ENCODE measurements at regions not wholly inside any gene's neighbourhood (a gene's known extent, or its start where the extent isn't known, plus 50 kb on each side); places are given as distances from the start of the nearest gene placed in this dataset.

DNA sequence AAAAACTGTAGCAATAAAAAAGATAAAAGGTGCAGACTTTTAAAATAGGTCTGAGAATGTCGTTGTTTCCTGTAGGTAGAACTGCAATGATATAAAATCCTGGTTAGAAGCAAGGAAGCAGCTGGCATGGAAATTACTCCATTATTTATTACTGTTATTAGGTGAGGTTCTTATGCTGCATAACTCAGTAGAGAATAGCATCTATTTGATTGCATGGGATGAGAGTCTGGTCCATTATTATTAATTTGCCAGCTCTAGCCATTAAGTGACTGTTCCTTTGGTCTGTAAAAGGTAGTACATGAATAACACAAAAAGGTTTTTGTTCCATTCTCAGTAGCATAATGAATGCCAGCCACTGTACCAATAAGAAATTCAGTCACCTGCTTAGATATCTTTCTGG, 358.6 kb downstream of the RBM43 start:
- no peak for DNase-seq (ENCODE audit: low spot score)

DNA sequence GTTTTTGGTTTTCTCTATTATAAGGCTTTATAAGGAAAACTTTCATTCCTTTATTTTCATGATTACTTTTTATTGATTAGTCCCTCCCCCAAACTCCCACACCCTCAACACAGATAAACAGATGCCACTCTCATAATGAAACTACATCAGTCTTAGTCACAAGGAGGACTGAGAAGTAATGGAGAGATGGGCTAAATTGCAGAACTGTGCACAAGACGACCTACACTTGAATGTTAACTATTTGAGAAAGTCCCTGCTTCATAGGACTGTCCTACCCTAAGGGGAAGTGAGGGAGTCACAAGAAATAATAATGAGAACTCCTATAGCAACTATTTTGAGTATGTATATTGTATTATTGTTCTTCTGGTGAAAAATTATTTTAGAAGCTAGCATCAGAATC, 360.8 kb downstream of the RBM43 start:
- DNase-seq (ENCODE audit: low spot score) = no peak

DNA sequence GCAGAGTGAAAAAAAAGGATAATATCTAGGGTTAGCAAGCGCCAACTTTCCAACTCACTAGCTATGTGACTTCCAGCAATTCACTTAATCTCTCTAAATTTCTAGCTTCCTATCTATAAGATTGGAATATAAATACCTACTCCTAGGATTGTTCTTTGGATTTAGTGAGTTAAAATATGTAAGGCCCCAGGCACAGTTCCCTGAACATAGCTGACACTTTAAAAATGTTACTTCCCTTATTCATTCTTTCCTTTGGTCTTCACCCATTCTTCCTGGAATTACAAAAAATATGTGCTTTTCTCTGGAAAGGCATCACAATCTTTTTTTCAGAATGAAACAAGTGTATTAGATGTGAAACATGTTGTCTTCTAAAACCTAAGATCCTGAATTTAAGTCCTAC, 365.7 kb downstream of the RBM43 start:
- no peak for DNase-seq (ENCODE audit: low spot score)

DNA sequence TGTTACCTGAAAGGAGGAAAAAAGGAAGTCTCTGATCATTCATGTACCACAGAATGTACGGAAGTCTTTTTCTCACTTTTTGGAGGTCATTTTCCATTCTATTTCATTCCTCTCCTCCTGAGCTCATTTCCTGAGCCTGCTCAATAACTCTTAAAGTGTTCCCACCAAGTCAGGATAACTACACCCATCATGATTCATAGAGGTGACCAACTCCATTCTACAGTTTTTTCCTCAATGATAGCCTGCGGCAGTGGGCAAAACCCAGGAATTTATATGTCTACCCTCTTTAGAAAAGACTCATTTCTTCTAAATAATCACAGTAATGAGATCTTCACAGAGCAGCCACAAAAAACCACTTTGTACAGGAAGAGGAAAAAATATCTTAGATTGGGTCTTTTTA, 372.5 kb downstream of the RBM43 start:
- DNase-seq (ENCODE audit: low spot score) = no peak

DNA sequence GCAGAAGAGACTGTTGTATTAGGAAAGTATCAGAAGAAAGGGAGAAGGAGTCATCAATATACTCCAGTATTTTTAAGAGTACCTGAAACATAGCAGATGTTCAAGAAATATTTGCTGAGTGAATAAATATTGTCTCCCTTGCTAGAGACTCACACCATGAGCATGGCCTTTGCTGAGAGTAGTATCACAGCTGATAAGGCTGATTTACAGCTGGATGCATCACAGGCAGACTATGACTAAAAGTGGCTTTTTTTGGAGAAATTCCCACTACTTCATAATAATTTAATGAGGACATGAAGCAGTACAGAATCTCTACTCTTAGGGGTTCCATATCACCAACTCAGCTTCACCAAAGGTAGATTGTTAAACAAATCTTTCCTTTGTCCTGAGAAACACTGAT, 373.3 kb downstream of the RBM43 start:
- no peak for DNase-seq (ENCODE audit: low spot score)

DNA sequence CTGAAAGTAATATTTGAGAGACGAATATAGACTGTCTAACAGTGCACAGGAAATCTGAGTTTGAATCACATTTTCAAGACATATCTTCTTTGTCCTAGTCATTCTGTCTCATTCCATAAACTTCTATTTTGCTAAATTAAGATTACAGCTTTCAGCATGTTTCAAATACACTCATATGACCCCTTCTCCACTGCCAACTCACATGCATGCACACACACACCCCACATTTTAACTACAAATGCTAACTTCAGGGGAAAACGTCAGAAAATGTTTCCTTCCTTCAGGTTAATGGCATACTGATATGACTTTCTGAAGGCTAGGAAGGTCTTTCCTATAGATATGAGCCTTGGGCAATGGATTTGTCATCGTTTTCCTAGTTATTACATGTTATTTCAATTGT, 373.7 kb downstream of the RBM43 start:
- DNase-seq (ENCODE audit: low spot score) = no peak

DNA sequence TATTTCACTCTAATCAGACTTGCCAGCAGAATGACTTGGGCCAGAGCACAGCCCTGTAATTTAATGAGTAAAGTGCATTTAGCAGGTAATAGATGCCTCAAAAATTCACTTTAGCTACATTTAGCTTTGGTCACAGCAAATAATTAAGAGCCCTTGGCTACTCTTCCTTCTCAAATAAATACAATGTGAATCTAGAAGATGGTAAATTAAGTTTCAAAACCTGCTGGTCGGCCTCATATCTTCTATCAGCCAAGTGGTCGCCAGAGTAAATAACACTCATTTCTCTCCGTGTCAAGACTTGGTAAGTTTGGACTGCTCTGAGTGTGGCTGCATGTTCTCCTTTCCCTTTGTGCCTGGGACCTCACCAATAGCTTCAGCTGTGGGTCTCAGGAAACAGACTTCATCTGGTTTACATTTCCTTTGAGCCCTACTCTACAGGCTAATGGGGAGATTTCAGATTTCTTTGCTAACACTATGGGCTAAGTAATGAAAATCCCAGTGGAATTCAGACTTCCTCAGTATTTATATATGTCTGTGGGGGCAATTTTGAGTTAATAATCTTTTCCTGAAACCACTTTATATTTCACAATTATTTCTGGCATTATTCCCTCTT, 375.8 kb downstream of the RBM43 start:
- no peak for DNase-seq (ENCODE audit: low spot score)

DNA sequence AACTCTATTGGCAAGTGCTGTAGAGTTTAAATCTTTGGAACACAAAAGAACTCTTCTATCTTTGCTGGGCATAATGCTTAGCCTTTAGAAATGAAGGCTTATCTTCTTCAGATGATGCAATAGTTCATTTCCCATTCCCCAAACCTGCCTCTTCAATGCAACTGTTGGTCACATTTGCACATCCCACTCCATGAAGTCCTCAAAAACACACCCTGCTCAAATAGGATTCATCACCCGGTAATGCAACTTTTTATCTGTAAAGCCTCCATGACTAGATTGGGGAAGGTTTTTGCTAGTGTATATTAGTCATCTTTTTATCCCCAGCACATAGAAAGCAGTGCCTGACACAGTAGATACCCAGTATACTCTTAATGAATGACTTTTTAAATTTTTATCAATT, 376.4 kb downstream of the RBM43 start:
- DNase-seq (ENCODE audit: low spot score) = no peak

DNA sequence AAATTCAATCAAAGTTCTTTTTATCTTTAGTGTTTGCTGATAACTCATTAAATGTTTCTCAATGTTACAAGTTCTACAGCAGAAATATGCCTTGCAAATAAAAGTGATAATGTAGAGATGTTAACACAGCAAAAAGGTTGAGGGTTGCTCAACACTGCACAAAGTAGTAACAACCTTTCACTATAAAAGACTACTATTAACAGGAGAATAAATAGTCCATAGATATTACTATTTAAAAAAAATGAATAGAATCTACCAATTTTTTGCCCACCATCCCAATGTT, 378.1 kb downstream of the RBM43 start:
- DNase-seq (ENCODE audit: low spot score) = no peak

DNA sequence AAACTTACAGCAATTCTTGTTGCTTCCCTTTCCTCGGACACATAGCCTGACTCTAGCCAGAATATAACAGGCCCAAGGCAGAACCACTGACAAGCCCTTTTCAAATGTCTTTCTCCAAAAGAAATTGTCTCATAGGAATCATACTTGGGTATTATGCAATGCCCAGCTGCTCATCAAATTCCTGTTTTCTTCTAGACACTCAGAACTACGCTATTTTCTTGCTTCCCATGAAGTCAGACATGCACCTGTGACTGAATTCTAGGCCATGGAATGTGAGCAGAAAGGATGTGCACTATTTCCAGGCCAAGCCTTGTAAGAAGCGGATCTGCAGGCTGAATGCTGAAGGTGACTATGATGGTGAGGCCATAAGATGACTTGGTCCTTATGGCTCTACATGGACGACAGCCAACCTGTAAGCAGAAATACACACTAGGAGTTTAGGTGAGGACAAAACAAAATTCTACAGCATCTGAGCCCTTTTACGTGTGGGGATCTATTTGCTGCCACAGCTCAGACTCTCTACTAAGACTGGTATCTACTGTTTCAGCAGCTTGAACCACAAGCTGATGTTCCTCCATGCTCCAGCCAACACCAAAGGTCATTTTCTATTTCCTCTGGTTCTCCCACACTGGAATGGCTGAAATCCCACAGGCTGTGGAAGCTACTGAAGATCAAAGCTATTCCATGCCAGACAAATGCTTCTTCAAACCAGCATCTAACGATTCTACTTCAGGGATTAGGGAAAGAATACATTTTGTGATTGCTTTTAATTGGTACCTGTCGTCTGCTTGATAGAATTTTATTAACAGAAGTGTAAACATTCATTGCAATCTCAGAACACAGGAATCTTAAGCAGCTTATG, 378.7 kb downstream of the RBM43 start:
- DNase-seq (ENCODE audit: low spot score) = no peak

DNA sequence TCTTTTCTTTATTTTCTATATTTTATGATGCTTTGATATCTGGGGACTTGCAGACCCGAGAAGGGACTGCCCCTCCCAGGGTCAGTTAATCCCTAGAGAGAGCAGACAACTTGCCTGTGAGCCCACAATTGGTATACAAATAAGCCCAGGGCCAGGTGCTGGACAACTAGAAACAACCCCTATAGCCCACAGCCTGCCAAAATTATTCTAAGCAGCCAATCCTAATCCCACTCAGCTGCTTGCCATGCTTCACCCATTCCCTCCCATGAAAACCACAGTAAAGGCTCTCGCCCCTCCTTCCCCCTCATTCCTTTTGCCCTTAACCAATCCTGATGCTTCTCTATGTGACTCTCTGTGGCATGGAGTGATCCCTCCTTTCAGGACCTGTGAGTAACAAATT, 380.7 kb downstream of the RBM43 start:
- DNase-seq (ENCODE audit: low spot score) = no peak

DNA sequence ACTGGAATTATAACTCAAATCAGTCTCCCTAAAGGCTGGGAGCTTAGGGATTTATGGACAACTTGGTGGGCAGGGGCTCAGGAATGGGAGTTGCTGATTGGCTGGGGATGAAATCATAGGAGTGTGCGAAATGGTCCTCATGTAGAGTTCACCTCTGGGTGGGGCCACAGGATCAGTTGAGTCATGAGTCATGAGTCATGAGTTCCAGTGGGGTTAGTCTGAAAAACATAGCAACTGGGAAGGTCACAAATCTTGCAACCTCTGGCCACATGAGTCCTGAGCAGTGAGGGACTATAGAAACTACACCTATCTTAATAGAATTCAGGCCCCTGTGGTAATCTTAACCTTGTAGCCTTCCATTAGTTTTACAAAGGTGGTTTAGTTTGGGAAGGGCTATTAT, 383.3 kb downstream of the RBM43 start:
- no peak for DNase-seq (ENCODE audit: low spot score)

DNA sequence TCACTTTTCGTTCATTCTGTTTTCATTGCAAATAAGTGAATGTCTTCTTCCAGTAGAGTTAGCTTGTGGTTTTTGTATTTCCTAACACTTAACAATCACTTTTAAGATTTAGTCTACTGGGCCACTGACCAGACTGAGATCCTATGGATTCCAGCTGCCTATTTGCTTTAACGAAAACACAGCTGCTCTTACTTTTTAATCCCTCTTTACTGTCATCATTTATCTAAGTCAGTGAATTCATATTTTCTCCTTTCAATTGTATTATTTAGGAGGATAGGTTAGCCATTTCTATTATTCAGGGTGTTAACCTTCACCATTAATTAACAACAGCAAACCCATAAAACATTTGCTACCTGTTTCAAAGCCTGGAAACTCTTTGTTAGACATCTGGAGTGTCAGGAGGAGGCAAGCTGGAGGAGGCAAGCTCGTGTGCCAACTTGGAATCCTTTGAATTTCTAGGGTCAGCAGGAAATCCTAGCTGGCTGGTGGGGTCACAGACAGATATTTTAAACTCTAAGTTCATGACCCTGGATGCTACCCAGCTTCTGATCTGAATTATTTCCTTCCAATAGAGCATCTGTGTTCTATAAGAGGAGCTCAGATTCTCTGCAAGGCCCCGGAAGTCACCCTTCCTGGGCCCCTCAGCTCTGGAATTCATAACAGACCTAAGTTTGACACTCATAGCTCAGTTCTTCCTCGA, 385.3 kb downstream of the RBM43 start:
- DNase-seq (ENCODE audit: low spot score) = no peak

DNA sequence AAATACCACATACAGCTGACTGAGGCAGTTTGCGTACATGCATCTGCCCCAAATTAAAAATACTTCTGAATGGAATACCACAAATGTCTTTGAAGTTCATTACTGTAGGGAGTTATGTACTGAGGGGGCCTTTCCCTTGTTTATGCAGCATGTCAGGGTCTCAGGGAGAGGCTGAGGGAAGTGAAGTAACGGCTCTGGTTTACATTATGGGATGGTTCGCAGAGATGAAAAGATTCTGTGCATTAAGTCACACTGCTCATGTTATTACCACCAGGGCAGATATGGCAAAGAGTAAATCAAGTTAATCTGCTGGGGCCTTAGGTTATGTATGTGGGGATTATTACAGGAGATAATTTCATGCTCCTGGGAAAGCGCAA, 385.9 kb upstream of the RND3 start:
- no peak for DNase-seq (ENCODE audit: low spot score)

DNA sequence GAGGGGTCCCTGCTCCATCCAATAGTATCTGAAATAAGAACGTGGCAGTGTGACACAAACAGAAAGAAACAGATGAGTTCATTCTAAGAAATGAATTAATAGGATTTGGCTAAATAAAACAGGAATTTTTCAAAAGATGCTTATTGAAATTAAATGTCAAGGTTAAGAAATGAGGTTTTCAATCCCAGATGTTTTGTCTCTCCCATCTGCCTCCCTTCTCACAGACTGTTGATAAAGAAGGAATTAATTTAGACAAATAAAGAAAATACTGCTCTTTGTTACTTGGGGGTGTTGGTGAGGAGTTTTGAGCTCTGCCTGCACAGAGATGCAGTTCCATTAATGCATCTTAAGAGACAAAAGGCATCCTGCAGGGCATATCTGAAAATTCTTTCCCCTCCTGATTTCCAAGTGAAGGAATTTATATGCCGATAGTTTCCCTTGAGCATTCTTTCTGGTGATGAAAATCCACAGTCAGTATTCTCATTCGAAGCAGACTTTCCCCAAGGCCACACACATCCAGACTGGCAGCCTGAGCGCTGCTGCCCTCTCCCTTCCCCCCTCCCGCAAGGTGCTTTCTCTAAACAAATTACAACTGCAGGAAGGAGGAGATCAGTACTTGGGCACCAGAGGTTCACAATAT, 385.4 kb upstream of the RND3 start:
- DNase-seq (ENCODE audit: low spot score) = no peak

DNA sequence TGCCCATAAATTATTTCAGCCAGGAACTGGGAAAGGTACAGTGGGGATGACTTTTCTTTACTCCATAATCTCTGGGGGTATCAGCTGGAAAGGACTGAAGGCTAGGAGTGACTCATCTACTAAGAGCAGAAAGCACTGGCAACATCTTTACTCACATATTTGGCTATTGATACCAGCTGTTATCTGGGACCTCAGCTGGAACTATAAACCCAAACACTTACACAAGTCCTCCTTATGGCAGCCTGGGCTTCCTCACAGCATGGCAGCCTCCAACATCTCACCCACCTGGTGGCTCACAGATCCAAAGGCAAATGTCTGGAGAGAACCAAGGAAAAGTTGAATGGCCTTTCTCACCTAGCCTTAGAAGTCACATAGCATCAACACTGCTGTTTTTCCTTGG, 379.0 kb upstream of the RND3 start:
- no peak for DNase-seq (ENCODE audit: low spot score)

DNA sequence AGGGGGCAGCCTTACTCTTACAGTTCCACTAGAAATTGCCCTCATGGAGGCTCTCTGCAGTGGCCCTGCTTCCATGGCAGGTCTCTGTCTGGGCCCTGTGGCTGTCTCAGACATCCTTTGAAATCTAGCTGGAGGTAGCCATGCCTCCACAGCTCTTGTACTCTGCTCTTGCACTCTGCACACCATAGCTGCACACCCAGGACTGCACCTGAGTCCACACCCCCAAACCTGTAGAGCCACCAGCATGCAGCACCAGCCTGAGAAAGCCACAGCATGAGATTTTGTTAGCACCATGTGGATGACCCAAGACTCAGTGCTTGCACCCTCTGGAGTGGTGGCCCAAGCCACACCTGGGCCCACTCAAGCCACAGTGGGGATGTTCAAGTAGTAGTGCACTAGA, 376.2 kb upstream of the RND3 start:
- no peak for DNase-seq (ENCODE audit: low spot score)

DNA sequence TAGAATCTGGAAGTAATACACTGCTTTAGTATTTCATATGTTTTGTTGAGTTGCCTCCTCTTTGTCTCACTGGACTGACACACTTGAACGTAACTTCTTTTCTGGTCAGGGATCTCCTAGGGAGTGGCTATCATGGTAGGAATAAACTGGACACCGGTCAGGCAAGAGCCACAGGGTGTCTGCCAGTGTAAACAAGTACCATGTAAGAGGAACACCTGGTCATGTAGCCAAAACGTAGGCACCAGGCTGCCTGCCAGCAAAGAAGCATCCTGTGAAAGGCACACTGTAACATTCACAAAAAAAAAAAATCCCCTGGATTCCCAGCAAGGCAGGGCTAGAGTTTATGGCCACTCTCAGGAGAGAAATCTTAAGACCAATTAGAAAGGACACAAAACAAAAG, 372.8 kb upstream of the RND3 start:
- DNase-seq (ENCODE audit: low spot score) = no peak

DNA sequence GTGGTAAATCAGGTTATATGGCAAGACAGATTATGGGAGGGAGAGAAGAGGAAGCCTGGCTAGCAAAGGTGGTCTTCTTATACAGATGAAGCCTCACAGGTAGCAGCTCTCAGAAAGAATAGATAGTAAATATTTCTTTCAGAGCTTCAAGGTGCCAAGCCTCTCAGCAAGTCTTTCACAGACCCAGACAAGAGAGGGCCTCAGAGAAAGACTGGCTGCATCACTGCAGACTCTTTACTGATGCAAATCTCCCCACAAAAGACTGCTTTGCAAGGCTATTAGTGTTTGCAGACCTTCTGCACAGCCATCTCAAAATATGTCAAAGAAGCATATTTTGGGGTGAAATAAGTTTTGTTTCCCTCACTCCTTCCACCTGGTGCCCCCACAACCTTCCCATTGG, 372.4 kb upstream of the RND3 start:
- DNase-seq (ENCODE audit: low spot score) = no peak

DNA sequence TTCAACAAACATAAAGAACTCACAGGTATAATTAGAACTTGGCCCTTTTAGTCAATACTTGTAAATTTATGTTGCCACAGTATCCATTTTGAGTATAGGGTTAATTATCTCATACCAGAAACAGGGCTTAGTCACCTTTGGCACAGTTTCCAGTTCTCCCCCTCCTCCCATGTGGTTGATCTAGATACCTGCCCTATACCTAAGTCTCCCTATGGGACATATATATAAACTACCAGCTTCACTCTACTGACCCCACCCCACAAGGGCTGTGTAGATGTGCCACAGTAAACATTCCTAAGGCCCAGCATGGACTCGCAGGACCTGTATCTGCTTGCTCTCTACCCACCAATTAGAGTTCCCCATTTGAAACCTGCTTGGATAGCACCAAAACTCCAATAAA, 371.7 kb upstream of the RND3 start:
- no peak for DNase-seq (ENCODE audit: low spot score)

DNA sequence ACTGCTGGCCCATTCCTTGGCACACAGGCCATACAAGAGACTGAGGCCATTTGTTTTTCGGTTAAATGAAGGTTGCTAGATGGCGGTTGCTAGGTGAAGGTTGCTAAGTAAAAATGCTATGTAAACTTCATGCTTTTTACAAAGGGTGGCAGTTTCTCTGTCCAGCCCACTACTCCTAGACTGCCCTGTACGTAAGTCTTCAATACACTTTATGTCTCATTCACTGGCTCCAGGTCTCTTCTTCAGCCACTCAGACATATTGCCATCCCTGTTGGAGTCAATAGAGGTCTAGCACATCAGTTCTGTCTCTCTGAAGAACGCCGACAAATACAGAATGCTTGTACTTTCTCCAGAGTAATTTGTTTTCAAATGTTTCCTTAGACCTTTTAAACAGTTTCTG, 370.9 kb upstream of the RND3 start:
- DNase-seq (ENCODE audit: low spot score) = no peak

DNA sequence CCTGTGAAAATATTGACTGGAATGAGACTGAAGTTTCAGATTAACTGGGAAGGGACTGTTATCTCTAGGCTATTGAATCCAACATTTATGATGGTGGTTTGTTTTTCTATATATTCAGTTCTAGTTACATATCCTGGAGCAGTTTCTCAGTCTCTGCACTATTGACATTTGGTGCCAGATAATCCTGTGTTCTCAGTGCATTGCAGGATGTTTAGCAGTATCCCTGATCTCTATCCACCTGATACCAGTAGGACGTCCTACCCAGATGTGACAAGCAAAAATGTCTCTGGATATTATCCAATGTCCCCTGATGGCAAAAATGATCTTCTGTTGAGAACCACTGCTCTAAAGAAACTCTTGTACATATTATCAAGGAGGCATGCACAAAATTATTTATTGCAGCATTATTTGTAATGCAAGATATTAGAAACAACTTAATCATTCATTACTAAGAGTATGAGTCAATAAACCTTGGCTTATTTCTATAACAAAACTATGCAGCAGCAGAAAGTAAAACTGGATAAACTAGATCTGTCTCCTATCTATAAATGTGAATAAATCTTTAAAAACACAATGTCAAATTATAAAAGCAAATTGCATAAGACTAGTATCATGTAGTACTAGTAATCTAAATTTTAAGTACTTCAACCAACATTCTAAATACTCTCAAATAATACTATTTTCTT, 369.3 kb upstream of the RND3 start:
- DNase-seq (ENCODE audit: low spot score) = no peak

DNA sequence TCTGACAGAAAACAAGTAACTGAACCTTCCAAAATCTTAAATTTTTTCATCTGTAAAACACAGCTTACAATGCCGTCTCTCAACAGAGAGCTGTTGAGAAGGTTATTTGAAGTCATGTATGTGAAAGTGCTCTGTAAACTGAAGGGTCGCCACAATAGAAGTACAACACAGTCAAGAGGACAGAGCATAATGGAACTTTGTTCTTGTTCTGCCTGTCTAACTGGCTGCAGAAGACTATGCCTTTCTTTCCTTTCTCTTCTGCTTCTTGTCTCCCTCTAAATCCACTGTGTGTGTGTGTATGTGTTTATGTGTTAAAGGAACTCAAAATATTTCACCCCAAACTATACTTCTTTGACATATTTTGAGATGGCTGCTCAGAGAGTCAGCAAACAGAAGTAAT, 365.8 kb upstream of the RND3 start:
- DNase-seq (ENCODE audit: low spot score) = peak; percentile 16

All from COLO829 (cell line).